ENCODE measurements at regions not wholly inside any gene's neighbourhood (a gene's known extent, or its start where the extent isn't known, plus 50 kb on each side); places are given as distances from the start of the nearest gene placed in this dataset.

DNA sequence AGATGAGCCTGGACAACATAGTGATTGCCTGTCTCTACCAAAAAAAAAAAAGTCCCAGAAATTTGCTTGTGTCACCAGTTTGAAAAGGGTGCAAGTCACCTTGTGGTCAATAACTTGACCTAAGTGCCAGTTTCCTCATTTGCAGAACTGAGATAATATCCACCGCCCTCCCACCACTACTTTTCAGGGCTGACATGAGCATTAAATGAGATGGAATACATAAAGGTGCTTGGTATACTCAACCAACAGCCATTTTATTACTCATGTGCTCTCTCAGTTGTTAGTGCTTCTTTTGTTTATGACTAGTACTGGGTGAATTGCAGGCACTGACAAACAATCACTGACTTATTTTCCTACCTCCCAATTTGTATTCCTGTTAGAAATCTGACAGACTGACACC is 340.5 kb upstream of the SATB1 start:
- TF ChIP-seq, protein P1, sequence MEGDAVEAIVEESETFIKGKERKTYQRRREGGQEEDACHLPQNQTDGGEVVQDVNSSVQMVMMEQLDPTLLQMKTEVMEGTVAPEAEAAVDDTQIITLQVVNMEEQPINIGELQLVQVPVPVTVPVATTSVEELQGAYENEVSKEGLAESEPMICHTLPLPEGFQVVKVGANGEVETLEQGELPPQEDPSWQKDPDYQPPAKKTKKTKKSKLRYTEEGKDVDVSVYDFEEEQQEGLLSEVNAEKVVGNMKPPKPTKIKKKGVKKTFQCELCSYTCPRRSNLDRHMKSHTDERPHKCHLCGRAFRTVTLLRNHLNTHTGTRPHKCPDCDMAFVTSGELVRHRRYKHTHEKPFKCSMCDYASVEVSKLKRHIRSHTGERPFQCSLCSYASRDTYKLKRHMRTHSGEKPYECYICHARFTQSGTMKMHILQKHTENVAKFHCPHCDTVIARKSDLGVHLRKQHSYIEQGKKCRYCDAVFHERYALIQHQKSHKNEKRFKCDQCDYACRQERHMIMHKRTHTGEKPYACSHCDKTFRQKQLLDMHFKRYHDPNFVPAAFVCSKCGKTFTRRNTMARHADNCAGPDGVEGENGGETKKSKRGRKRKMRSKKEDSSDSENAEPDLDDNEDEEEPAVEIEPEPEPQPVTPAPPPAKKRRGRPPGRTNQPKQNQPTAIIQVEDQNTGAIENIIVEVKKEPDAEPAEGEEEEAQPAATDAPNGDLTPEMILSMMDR (IDR thresholded peaks at IDR 0.05), result no peak
- no peak for TF ChIP-seq EP300 (IDR thresholded peaks at IDR 0.05)

All from sigmoid colon (tissue), 4 donors.